ENCODE measurements at regions not wholly inside any gene's neighbourhood (a gene's known extent, or its start where the extent isn't known, plus 50 kb on each side); places are given as distances from the start of the nearest gene placed in this dataset.

- no peak for DNase-seq (ENCODE audit: low read depth)
Observed at GRCh38 chr18:78213361-78213994, 766.1 kb upstream of the SALL3 start.

GRCh38 chr18:78221496-78221895, 758.1 kb upstream of the SALL3 start:
- no peak for DNase-seq (ENCODE audit: low read depth)

DNA sequence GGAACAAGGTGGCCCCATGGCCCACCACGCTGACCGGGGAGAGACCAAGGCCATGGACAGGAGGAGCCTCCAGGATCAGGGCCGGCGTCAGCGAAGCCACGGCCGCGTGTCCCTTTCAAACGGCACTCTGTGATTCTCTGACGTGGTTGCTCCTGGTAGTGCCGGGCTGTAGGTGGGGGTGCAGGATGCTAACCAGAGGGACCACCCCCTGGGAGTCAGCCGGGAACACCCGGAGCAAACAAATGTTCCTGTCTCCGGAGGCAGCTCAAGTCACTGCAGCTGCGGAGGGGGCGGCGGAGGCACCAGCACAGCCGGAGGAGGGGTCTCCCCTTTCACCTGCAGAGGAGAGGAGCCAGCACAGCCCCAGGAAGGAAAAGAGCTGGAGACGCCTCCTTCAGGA, 750.6 kb upstream of the SALL3 start:
- DNase-seq (ENCODE audit: low read depth): no peak

GRCh38 chr18:78230911-78231310, 748.7 kb upstream of the SALL3 start:
- no peak for DNase-seq (ENCODE audit: low read depth)

DNA sequence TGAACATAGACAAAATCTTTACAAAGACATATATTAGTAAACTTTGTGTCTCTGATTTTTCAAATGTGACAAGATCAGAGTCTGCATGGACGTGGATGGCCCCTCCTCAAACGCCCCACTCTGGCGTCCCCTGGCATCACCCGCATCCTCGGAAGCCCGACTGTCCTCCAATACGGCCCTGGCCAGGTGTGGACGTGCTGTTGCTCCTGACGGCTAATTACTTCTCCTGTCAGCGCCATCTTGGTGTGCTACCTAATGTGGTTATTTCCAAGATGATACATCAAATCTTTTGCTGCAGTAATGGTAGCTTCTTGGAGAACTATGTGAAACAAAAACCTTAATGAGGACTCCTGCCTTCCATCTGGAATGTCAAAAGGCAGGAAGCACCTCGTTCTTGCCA, 747.4 kb upstream of the SALL3 start:
- DNase-seq (ENCODE audit: low read depth): no peak

- DNase-seq (ENCODE audit: low read depth): no peak
Observed at GRCh38 chr18:78237864-78238263, 741.8 kb upstream of the SALL3 start.

GRCh38 chr18:78238404-78239089, 741.1 kb upstream of the SALL3 start:
- no peak for DNase-seq (ENCODE audit: low read depth)

DNA sequence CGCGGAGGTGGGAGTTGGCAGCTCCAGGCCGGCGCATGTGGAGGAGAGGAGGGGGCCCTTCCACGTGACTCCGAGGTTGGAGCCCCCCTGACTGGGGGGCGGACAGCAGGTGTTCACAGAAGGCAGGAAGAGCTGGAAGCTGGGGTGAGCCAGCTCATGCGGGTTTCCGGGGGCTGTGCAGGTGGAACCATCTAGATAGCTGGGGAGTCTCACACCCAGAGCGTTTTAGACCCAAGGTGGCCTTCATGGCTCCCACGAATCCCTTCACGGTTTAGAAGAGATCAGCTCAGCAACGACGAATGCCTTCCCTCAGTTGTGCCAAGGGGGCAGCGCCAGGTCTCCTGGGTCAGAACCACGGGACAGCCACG, 740.5 kb upstream of the SALL3 start:
- no peak for DNase-seq (ENCODE audit: low read depth)

- DNase-seq (ENCODE audit: low read depth): no peak
Observed at GRCh38 chr18:78240101-78240500, 739.5 kb upstream of the SALL3 start.

GRCh38 chr18:78240627-78241252, 738.9 kb upstream of the SALL3 start:
- DNase-seq (ENCODE audit: low read depth): no peak

- no peak for DNase-seq (ENCODE audit: low read depth)
Observed at GRCh38 chr18:78241535-78242253, 737.9 kb upstream of the SALL3 start.

GRCh38 chr18:78242254-78242643, 737.4 kb upstream of the SALL3 start:
- no peak for DNase-seq (ENCODE audit: low read depth)

DNA sequence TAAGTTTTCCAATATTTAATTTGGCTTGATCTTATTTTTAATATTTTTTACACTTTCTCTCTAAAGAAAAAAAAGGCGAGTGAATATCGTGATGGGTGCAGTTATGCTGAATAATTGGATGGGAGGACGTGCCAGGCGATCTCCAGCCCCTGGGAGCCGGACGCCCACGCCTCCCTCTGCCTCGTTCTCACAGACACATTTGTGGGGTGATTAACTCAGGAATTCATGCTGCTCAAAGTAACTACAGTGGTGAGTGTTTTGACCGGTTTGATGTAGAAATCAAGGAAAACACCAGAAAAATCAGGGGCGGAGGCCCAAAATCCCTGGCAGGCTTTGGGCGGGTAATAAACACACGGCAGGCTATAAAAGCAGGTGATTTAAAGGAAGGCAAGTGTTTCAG, 736.8 kb upstream of the SALL3 start:
- no peak for DNase-seq (ENCODE audit: low read depth)

GRCh38 chr18:78244779-78245178, 734.8 kb upstream of the SALL3 start:
- DNase-seq (ENCODE audit: low read depth): no peak

GRCh38 chr18:78245451-78245850, 734.2 kb upstream of the SALL3 start:
- no peak for DNase-seq (ENCODE audit: low read depth)

GRCh38 chr18:78246050-78246449, 733.6 kb upstream of the SALL3 start:
- DNase-seq (ENCODE audit: low read depth): no peak

- no peak for DNase-seq (ENCODE audit: low read depth)
Observed at GRCh38 chr18:78246588-78246987, 733.0 kb upstream of the SALL3 start.

DNA sequence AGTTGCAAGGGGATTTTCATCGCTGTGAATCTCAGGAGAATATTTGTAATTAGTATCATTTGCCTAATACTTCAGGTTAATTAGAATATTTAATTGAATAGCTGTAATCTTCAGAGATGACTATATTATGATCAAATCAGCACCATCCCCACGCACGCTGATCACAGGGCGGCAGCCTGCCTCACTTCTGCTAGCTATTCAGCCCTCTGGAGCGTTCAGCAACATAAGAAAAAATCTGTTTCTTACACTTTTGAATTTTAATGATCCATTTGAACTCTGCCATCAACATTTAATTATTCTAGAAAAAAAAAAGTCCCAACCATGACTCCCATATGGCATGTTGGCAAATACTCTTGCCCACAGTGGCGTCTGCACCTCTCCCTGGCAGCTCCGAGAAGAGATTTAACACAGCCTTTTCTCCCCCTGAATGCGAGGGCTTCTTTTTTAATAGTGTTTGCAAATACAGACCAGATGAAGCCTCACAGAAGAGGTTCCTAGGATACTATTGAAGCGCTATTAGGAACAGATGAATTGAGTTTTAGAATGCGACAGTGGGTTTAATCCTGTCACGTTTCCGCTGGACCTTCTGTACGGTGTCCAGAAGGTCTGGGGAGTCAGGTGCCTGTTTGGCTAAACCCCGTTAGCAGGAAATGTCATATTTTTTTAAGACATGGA, 731.9 kb upstream of the SALL3 start:
- no peak for DNase-seq (ENCODE audit: low read depth)

- no peak for DNase-seq (ENCODE audit: low read depth)
Observed at GRCh38 chr18:78255013-78255412, 724.6 kb upstream of the SALL3 start.

- DNase-seq (ENCODE audit: low read depth): no peak
Observed at GRCh38 chr18:78268226-78268988, 711.2 kb upstream of the SALL3 start.

GRCh38 chr18:78271790-78272189, 707.8 kb upstream of the SALL3 start:
- DNase-seq (ENCODE audit: low read depth): no peak

- no peak for DNase-seq (ENCODE audit: low read depth)
Observed at GRCh38 chr18:78273876-78274275, 705.7 kb upstream of the SALL3 start.
